ENCODE measurements at regions not wholly inside any gene's neighbourhood (a gene's known extent, or its start where the extent isn't known, plus 50 kb on each side); places are given as distances from the start of the nearest gene placed in this dataset.

DNA sequence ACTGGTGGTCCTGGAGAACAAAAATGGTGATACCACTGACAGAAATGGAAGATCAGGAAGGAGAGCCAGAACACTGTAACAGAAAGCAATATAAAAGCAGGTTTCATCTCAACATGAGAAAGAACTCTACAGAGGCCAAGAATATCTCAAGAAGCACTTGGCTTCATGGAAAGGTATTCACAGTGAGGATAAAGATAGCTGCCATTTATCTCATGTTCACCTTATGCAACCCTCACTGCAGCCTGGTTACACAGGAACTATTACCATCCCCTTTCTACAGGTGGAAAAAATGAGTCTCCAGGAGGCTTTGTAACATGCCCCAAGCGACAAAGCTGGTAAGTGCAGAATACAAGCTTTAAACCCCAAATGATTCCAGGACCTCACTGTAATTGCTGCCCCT is 606.1 kb upstream of the CADM1 start:
- 90 to 92% methylated on average over 1 of the region's 1 CpG for WGBS, 2 donors
- H3K27ac ChIP-seq (ENCODE audit: low read depth in 2 of 2, low read length in 1 of 2), result no peak overlapping the region
- no peaks in the 10 kb centered on the region for H3K36me3 ChIP-seq (ENCODE audit: control insufficient read depth in 2 of 2, insufficient read depth in 2 of 2, low read length in 1 of 2)
- no peaks in the 10 kb centered on the region for H3K27me3 ChIP-seq (ENCODE audit: control insufficient read depth in 1 of 2, insufficient read depth in 2 of 2, low read length in 2 of 2)
- peaks cover 2 to 6% of the 10 kb centered on the region in 2 donors for H3K9me3 ChIP-seq (ENCODE audit: control insufficient read depth in 2 of 2, insufficient read depth in 1 of 2, low read depth in 1 of 2, low read length in 1 of 2)
- peaks cover 0 to 8% of the 10 kb centered on the region in 2 donors for H3K4me1 ChIP-seq (ENCODE audit: control insufficient read depth in 2 of 2, insufficient read depth in 2 of 2, low read length in 1 of 2)
- no peak overlapping the region for H3K4me3 ChIP-seq (ENCODE audit: low read depth in 1 of 2, low read length in 2 of 2)

GRCh38 chr11:116109228-116109627 is 605.0 kb upstream of the CADM1 start:
- peaks cover 2 to 6% of the 10 kb centered on the region in 2 donors for H3K9me3 ChIP-seq (ENCODE audit: control insufficient read depth in 2 of 2, insufficient read depth in 1 of 2, low read depth in 1 of 2, low read length in 1 of 2)
- H3K4me3 ChIP-seq (ENCODE audit: low read depth in 1 of 2, low read length in 2 of 2), result no peak overlapping the region
- H3K27me3 ChIP-seq (ENCODE audit: control insufficient read depth in 1 of 2, insufficient read depth in 2 of 2, low read length in 2 of 2), result no peaks in the 10 kb centered on the region
- H3K36me3 ChIP-seq (ENCODE audit: control insufficient read depth in 2 of 2, insufficient read depth in 2 of 2, low read length in 1 of 2), result no peaks in the 10 kb centered on the region
- H3K27ac ChIP-seq (ENCODE audit: low read depth in 2 of 2, low read length in 1 of 2), result no peak overlapping the region
- WGBS, 2 donors, result 65 to 74% methylated on average over 5 of the region's 5 CpGs
- H3K4me1 ChIP-seq (ENCODE audit: control insufficient read depth in 2 of 2, insufficient read depth in 2 of 2, low read length in 1 of 2), result peaks cover 0 to 8% of the 10 kb centered on the region in 2 donors

DNA sequence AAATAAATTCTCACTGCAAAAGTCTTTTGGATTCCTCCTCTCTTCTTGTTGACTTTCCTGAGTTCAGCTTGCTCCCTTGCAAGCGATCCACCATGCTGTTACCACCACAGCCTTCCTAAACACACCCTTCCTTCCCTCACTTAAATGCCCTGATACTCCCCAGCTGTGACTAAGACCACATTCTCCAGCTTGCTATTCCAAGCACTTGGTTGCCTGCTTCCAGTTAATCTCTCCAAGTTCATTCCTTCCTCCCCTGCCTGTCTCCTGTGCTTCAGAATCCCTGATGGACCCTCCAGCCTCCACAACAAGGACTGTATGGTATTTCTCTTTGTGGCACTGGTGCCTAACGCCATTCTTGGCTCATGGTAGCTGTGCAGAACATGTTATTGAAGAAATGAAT is 603.9 kb upstream of the CADM1 start:
- Histone ChIP-seq H3K4me1 (ENCODE audit: control insufficient read depth in 2 of 2, insufficient read depth in 2 of 2, low read length in 1 of 2) (peaks cover 0 to 8% of the 10 kb centered on the region in 2 donors), H3K27ac (ENCODE audit: low read depth in 2 of 2, low read length in 1 of 2) (no peak overlapping the region), H3K9me3 (ENCODE audit: control insufficient read depth in 2 of 2, insufficient read depth in 1 of 2, low read depth in 1 of 2, low read length in 1 of 2) (peaks cover 0 to under 1% of the 10 kb centered on the region in 2 donors), H3K27me3 (ENCODE audit: control insufficient read depth in 1 of 2, insufficient read depth in 2 of 2, low read length in 2 of 2) (no peaks in the 10 kb centered on the region), H3K4me3 (ENCODE audit: low read depth in 1 of 2, low read length in 2 of 2) (no peak overlapping the region), H3K36me3 (ENCODE audit: control insufficient read depth in 2 of 2, insufficient read depth in 2 of 2, low read length in 1 of 2) (no peaks in the 10 kb centered on the region)
- WGBS, 2 donors, result 54 to 68% methylated on average over 2 of the region's 2 CpGs

DNA sequence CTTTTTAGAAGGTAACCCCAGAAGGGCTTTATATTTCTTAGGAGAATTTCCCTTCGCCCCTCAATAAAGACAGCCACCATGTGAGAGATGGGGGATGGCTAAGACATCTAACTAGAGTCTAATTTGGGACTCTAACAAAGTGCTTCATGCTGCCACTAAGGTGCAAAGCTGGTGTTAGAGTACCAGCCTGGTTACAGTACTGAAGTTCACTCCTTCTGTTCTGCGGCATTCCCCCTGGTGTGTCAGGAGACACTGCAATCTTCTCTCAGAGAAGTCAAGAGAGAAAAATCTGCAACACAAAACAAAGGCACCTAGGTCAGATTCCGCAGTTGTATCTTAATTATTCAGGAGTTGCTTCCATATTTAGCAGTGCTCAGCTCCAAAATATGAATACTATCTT is 603.0 kb upstream of the CADM1 start:
- Histone ChIP-seq H3K4me3 (ENCODE audit: low read depth in 1 of 2, low read length in 2 of 2) (no peak overlapping the region), H3K27me3 (ENCODE audit: control insufficient read depth in 1 of 2, insufficient read depth in 2 of 2, low read length in 2 of 2) (no peaks in the 10 kb centered on the region), H3K9me3 (ENCODE audit: control insufficient read depth in 2 of 2, insufficient read depth in 1 of 2, low read depth in 1 of 2, low read length in 1 of 2) (no peaks in the 10 kb centered on the region), H3K27ac (ENCODE audit: low read depth in 2 of 2, low read length in 1 of 2) (no peak overlapping the region), H3K4me1 (ENCODE audit: control insufficient read depth in 2 of 2, insufficient read depth in 2 of 2, low read length in 1 of 2) (peaks cover 0 to 5% of the 10 kb centered on the region in 2 donors), H3K36me3 (ENCODE audit: control insufficient read depth in 2 of 2, insufficient read depth in 2 of 2, low read length in 1 of 2) (no peaks in the 10 kb centered on the region)
- 61 to 81% methylated on average over 3 of the region's 3 CpGs for WGBS, 2 donors

DNA sequence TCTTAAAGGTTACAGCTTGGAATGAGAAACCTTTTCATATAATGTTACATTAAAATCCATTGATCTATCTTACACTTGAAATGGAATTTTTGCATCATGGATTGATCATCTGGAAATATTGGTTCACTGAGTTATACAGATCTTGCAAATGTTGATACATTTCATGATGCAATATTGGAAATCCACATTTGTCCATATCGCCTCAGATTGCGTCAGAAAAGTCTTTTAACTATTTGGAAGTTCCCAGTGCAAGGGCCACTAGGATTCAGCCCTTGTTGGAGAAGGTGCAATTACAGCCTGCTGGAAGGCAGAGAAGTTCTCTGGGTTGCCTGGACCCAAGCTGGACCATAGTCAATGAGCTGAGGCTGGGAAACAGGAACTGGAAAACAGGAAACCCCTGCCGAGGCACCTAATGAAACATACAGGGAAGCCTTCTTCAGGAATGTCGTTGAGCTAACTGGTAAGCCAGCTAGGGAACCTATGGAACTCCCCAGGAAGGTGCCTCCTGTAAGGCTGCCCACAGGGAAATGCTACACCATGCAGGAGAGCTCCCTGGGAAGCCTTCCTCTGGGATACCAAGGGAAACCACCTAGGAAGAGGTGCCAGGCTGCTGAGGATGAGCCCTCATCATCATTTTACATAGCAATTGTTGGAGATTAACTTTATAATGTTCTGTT is 600.4 kb upstream of the CADM1 start:
- no peak overlapping the region for H3K4me3 ChIP-seq (ENCODE audit: low read depth in 1 of 2, low read length in 2 of 2)
- H3K4me1 ChIP-seq (ENCODE audit: control insufficient read depth in 2 of 2, insufficient read depth in 2 of 2, low read length in 1 of 2), result no peaks in the 10 kb centered on the region
- no peaks in the 10 kb centered on the region for H3K9me3 ChIP-seq (ENCODE audit: control insufficient read depth in 2 of 2, insufficient read depth in 1 of 2, low read depth in 1 of 2, low read length in 1 of 2)
- WGBS, 2 donors, result 73 to 75% methylated on average over 4 of the region's 4 CpGs
- H3K27me3 ChIP-seq (ENCODE audit: control insufficient read depth in 1 of 2, insufficient read depth in 2 of 2, low read length in 2 of 2), result no peaks in the 10 kb centered on the region
- no peaks in the 10 kb centered on the region for H3K36me3 ChIP-seq (ENCODE audit: control insufficient read depth in 2 of 2, insufficient read depth in 2 of 2, low read length in 1 of 2)
- no peak overlapping the region for H3K27ac ChIP-seq (ENCODE audit: low read depth in 2 of 2, low read length in 1 of 2)

DNA sequence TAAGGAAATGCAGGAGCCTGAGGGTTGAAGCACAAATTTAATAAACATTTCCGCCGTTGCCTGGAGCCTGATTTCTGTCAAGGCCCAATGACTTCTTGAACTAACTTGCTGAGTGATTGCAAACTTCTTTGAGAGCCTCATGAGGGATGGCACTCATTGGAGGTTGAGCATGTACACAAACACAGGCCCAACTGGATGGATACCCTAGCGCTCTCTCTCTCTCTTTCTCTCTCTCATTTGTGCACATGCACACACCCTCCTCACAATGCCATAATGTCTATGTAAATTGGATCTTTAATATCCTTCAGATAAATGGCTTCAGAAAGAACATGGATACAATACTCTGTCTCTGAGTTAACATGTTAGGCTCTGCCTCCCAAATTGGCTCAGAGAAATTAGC is 597.7 kb upstream of the CADM1 start:
- WGBS, 2 donors, result 78 to 81% methylated on average over 3 of the region's 3 CpGs
- no peaks in the 10 kb centered on the region for H3K27me3 ChIP-seq (ENCODE audit: control insufficient read depth in 1 of 2, insufficient read depth in 2 of 2, low read length in 2 of 2)
- H3K36me3 ChIP-seq (ENCODE audit: control insufficient read depth in 2 of 2, insufficient read depth in 2 of 2, low read length in 1 of 2), result no peaks in the 10 kb centered on the region
- H3K9me3 ChIP-seq (ENCODE audit: control insufficient read depth in 2 of 2, insufficient read depth in 1 of 2, low read depth in 1 of 2, low read length in 1 of 2), result no peaks in the 10 kb centered on the region
- H3K4me1 ChIP-seq (ENCODE audit: control insufficient read depth in 2 of 2, insufficient read depth in 2 of 2, low read length in 1 of 2), result no peaks in the 10 kb centered on the region
- H3K27ac ChIP-seq (ENCODE audit: low read depth in 2 of 2, low read length in 1 of 2), result no peak overlapping the region
- H3K4me3 ChIP-seq (ENCODE audit: low read depth in 1 of 2, low read length in 2 of 2), result no peak overlapping the region

DNA sequence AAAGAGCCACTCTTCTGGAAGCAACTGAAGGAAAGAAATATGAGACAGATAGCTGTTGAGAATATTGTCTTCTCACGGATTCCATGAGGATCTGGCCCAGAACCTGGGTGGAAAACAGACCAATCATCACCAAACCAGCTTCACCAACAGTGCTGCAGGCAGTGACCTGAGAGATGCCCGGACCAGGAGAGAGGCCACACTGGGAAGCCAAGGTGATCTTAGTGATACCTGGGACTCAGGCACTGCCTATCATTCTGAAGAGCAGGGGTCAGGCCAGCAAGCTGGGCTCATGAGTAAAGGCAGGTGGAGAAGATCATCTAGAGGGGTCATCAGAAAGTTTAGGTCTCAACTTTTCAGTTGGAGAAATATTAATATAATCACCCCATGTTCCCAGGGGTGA is 595.8 kb upstream of the CADM1 start:
- WGBS, 2 donors, result 83 to 84% methylated on average over 2 of the region's 2 CpGs
- Histone ChIP-seq H3K36me3 (ENCODE audit: control insufficient read depth in 2 of 2, insufficient read depth in 2 of 2, low read length in 1 of 2) (no peaks in the 10 kb centered on the region), H3K27ac (ENCODE audit: low read depth in 2 of 2, low read length in 1 of 2) (no peak overlapping the region), H3K27me3 (ENCODE audit: control insufficient read depth in 1 of 2, insufficient read depth in 2 of 2, low read length in 2 of 2) (no peaks in the 10 kb centered on the region), H3K4me3 (ENCODE audit: low read depth in 1 of 2, low read length in 2 of 2) (no peak overlapping the region), H3K9me3 (ENCODE audit: control insufficient read depth in 2 of 2, insufficient read depth in 1 of 2, low read depth in 1 of 2, low read length in 1 of 2) (no peaks in the 10 kb centered on the region), H3K4me1 (ENCODE audit: control insufficient read depth in 2 of 2, insufficient read depth in 2 of 2, low read length in 1 of 2) (no peaks in the 10 kb centered on the region)

GRCh38 chr11:116099541-116099940 is 595.3 kb upstream of the CADM1 start:
- Histone ChIP-seq H3K4me3 (ENCODE audit: low read depth in 1 of 2, low read length in 2 of 2) (no peak overlapping the region), H3K27ac (ENCODE audit: low read depth in 2 of 2, low read length in 1 of 2) (no peak overlapping the region), H3K9me3 (ENCODE audit: control insufficient read depth in 2 of 2, insufficient read depth in 1 of 2, low read depth in 1 of 2, low read length in 1 of 2) (no peaks in the 10 kb centered on the region), H3K36me3 (ENCODE audit: control insufficient read depth in 2 of 2, insufficient read depth in 2 of 2, low read length in 1 of 2) (no peaks in the 10 kb centered on the region), H3K27me3 (ENCODE audit: control insufficient read depth in 1 of 2, insufficient read depth in 2 of 2, low read length in 2 of 2) (no peaks in the 10 kb centered on the region), H3K4me1 (ENCODE audit: control insufficient read depth in 2 of 2, insufficient read depth in 2 of 2, low read length in 1 of 2) (no peaks in the 10 kb centered on the region)
- 75 to 82% methylated on average over 6 of the region's 6 CpGs for WGBS, 2 donors

DNA sequence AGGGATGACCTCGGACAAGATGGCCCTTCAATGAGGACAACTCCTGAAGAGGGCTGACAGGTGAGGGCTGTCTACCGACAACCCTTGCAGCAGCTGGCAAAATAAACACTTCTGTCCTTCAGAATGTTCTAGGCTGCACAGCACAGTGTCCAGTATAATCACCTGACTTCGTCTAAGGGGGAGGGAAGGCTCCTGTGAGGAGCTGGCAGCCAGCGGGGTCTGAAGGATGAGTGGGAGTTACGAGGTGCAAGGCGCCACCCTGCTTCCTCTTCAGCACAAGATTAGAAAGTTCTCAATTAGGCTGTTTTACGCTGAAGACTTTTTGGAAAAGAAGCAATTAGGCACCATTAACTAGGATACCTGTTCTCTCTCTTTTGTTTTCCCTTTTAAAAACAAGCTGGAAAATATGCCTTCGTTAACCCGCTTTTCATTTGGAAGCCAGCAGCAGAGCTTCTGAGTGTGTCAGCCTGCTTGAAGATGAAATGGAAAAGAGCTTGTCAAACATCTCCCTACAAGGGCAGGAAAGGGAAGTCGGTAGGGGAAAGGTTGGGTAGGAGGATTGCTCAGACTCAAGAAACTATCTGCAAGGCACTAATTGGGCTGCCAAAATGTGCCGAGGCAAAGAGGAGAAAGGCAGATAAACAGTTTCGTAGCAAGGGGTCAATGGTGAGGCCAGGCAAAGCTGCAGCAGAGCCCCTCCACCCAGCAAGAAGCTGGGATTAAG is 592.2 kb upstream of the CADM1 start:
- Histone ChIP-seq H3K36me3 (ENCODE audit: control insufficient read depth in 2 of 2, insufficient read depth in 2 of 2, low read length in 1 of 2) (no peaks in the 10 kb centered on the region), H3K4me1 (ENCODE audit: control insufficient read depth in 2 of 2, insufficient read depth in 2 of 2, low read length in 1 of 2) (no peaks in the 10 kb centered on the region), H3K9me3 (ENCODE audit: control insufficient read depth in 2 of 2, insufficient read depth in 1 of 2, low read depth in 1 of 2, low read length in 1 of 2) (no peaks in the 10 kb centered on the region), H3K27ac (ENCODE audit: low read depth in 2 of 2, low read length in 1 of 2) (no peak overlapping the region), H3K27me3 (ENCODE audit: control insufficient read depth in 1 of 2, insufficient read depth in 2 of 2, low read length in 2 of 2) (no peaks in the 10 kb centered on the region), H3K4me3 (ENCODE audit: low read depth in 1 of 2, low read length in 2 of 2) (no peak overlapping the region)
- 60 to 63% methylated on average over 12 of the region's 12 CpGs for WGBS, 2 donors
